OCI-LY7 (cell line): ENCODE measurements at regions not wholly inside any gene's neighbourhood (a gene's known extent, or its start where the extent isn't known, plus 50 kb on each side); places are given as distances from the start of the nearest gene placed in this dataset.
"Not testable (repeated sequence)": the region's sequence is repeated elsewhere in the genome, so short reads cannot be mapped to it uniquely, and the experiment has no call there.

Experiments
- EZH2phosphoT487 ChIP-seq: fragments of 200-600 bp; sonication (generic); IDR thresholded peaks from 2 replicates; pipeline ENCODE4 v1.6.1; 2018; ENCODE audit warnings: low read depth, borderline replicate concordance, mild to moderate bottlenecking, mixed run types, antibody characterized with exemption, low read length, moderate library complexity, mixed read lengths
- TF ChIP-seq, protein P1 (sequence below): fragments of 200-600 bp; sonication (generic); conservative IDR thresholded peaks from 2 replicates; pipeline ENCODE4 v1.5.1; 2014; ENCODE audit warnings: mild to moderate bottlenecking, antibody characterized with exemption, low read length, moderate library complexity, mixed read lengths

DNA sequence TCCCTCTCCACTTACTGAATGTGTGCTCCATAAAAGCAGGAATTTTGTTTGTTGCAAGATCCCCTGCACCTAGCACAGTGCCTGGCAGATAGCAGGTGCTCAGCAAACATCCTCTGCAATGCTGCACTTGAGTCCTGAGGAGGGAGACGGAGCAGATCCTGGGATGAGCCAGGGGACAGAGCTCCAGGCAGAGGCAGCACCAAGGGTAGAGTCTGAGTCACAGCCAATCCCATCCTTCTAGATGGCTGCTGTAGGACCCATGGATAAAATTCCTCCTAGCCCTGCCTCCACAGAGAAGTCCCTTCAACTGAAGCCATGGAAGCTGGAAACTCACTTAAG lies 59.3 kb upstream of the SULF2 start:
- TF ChIP-seq, protein P1, sequence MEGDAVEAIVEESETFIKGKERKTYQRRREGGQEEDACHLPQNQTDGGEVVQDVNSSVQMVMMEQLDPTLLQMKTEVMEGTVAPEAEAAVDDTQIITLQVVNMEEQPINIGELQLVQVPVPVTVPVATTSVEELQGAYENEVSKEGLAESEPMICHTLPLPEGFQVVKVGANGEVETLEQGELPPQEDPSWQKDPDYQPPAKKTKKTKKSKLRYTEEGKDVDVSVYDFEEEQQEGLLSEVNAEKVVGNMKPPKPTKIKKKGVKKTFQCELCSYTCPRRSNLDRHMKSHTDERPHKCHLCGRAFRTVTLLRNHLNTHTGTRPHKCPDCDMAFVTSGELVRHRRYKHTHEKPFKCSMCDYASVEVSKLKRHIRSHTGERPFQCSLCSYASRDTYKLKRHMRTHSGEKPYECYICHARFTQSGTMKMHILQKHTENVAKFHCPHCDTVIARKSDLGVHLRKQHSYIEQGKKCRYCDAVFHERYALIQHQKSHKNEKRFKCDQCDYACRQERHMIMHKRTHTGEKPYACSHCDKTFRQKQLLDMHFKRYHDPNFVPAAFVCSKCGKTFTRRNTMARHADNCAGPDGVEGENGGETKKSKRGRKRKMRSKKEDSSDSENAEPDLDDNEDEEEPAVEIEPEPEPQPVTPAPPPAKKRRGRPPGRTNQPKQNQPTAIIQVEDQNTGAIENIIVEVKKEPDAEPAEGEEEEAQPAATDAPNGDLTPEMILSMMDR = not testable (repeated sequence)
- not testable (repeated sequence) for TF ChIP-seq EZH2phosphoT487
